Activated T-helper 17 cell treated with anti-CD3 and anti-CD28 coated beads, Interleukin-2, amount 50 U/mL, for 72 hours (primary cell): ENCODE measurements at regions not wholly inside any gene's neighbourhood (a gene's known extent, or its start where the extent isn't known, plus 50 kb on each side); places are given as distances from the start of the nearest gene placed in this dataset.
A peak's percentile ranks its signal among the peaks of the same experiment; 100 is the strongest.

Source experiments
- ATAC-seq: fragments of 150-1000 bp; cut with Tn5 transposase; replicated peaks from 2 replicates; pipeline ENCODE4 v1.10.0; 2021; ENCODE audit warnings: mild to moderate bottlenecking, moderate library complexity
- H3K27ac Mint-ChIP-seq: one replicate; pipeline ENCODE4 v1.8.0; 2022; ENCODE audit warnings: mixed read lengths
- H3K27me3 Mint-ChIP-seq: one replicate; pipeline ENCODE4 v1.8.0; 2022; ENCODE audit warnings: mixed read lengths
- H3K36me3 Mint-ChIP-seq: one replicate; pipeline ENCODE4 v1.8.0; 2022; ENCODE audit warnings: low read depth, mild to moderate bottlenecking, mixed read lengths
- H3K4me1 Mint-ChIP-seq: one replicate; pipeline ENCODE4 v1.8.0; 2022; ENCODE audit warnings: mixed read lengths
- H3K4me3 Mint-ChIP-seq: one replicate; pipeline ENCODE4 v1.8.0; 2022; ENCODE audit warnings: mild to moderate bottlenecking, mixed read lengths
- H3K9me3 Mint-ChIP-seq: one replicate; pipeline ENCODE4 v1.8.0; 2022; ENCODE audit warnings: mixed read lengths

DNA sequence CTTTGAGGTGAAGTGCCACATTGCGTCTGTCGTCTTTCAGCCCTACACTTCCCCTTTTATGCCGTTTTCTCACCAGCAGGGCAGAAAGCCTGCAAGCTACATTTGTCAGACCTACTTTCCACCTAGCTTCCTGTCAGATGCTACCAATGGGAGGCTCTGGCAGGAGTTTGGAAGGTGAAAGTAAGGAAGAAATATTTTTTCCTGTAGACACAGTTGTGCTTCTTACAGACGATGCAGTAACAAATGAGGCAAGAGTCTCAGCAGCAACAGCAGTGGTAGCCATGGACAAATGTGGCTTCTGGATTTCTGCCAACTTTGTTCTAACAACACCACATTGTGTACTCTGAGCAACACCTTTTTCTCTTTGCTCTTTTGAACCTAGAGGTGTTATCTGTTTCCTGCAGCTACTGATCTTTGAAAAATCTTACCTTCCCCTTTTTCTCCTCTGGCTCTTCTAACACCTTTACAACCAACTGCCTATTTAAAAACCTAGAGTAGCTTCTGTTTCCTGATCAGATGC is 70.6 kb upstream of the STT3B start:
- Mint-ChIP-seq H3K27me3 (no peaks in the 10 kb centered on the region), H3K4me1 (peaks cover 12% of the 10 kb centered on the region), H3K4me3 (peak overlapping the region; percentile 52), H3K27ac (peak overlapping the region; percentile 14), H3K9me3 (no peaks in the 10 kb centered on the region), H3K36me3 (no peaks in the 10 kb centered on the region)
- ATAC-seq, result peak; percentile 82

DNA sequence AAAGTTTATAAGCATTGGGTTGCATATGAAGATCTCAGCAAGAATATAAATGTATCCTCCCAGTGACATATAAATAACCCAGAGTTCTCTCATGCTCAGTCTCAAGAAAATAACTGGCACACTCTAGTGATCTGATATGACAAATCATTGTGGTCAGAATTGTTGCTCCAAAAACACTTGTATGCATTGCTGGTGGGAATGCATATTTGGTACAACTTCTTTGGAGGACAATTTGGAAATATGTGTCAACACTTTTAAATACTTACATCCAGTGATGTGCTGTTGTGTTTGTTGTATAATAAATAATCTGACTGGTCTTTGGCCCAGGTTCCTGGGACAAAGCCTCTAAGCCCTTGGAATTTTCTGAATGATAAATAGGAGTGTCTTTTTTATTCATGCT is 66.7 kb upstream of the STT3B start:
- Mint-ChIP-seq H3K4me1 (peaks cover 12% of the 10 kb centered on the region), H3K9me3 (no peaks in the 10 kb centered on the region), H3K36me3 (no peaks in the 10 kb centered on the region), H3K4me3 (no peak overlapping the region), H3K27me3 (no peaks in the 10 kb centered on the region), H3K27ac (no peak overlapping the region)
- ATAC-seq, result peak; percentile 37

DNA sequence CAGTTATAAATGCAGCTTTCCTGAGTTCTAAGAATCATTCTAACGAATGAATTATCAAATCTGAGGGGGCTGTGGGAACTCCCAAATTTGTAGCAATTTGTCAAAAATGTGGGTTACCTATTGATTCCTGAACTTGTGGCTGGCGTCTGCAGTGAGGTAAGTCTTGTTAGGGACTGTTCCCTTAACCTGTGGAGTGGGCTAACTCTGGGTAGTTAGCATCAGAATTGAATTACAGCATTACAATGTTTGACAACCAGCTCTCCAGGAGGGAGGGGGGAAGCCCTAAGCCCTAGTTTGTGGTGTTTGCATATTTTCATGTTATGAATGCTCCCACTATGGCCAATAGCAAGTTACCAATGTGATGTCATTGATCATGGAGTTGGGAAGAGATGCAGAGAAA is 65.9 kb upstream of the STT3B start:
- H3K27ac Mint-ChIP-seq, result no peak overlapping the region
- no peak overlapping the region for H3K4me3 Mint-ChIP-seq
- peaks cover 3% of the 10 kb centered on the region for H3K9me3 Mint-ChIP-seq
- H3K36me3 Mint-ChIP-seq, result no peaks in the 10 kb centered on the region
- ATAC-seq, result no peak
- H3K27me3 Mint-ChIP-seq, result no peaks in the 10 kb centered on the region
- H3K4me1 Mint-ChIP-seq, result peaks cover 14% of the 10 kb centered on the region

DNA sequence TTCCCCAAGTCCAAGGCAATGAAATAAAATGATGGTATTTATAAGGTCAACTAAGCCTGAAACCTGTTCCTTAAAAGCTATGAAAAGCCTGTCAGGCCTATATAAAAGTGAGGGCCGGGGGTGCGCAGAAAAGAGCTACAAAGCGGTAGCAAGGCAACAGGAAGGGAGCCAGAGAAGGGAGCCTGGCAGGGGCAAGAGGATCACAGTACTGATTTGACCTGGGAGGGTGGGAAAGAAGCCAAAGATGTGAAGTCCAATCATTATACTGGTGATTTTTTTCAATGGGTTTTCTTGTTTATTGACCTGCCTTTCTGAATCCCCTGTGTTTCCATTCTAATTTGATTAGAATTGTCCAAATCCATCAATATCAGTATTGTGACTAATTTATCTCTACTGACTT is 64.3 kb upstream of the STT3B start:
- ATAC-seq, result no peak
- no peak overlapping the region for H3K27ac Mint-ChIP-seq
- no peaks in the 10 kb centered on the region for H3K27me3 Mint-ChIP-seq
- no peaks in the 10 kb centered on the region for H3K36me3 Mint-ChIP-seq
- no peak overlapping the region for H3K4me3 Mint-ChIP-seq
- H3K9me3 Mint-ChIP-seq, result peaks cover 3% of the 10 kb centered on the region
- peaks cover 21% of the 10 kb centered on the region for H3K4me1 Mint-ChIP-seq

DNA sequence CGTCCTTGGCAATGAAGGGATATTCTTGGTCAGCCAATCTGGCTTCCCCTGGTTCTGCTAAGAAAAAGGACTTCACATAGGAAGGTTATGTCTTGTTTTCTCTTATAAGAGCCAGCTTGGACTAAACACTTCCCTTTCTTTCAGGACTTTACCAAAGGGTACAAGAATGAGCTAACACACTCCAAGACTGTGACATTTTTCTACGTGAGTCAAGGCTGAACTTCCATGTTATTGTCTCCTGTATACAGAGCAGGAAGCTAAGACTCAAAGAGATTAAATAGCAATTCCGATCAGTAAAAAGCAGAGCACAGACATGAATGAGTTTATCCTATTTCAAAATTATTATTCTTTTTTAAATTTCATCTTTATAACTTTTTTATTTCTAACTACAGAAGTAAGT is 63.3 kb upstream of the STT3B start:
- Mint-ChIP-seq H3K27me3 (no peaks in the 10 kb centered on the region), H3K9me3 (peaks cover 3% of the 10 kb centered on the region), H3K4me1 (peaks cover 21% of the 10 kb centered on the region), H3K27ac (no peak overlapping the region), H3K4me3 (no peak overlapping the region), H3K36me3 (no peaks in the 10 kb centered on the region)
- no peak for ATAC-seq

DNA sequence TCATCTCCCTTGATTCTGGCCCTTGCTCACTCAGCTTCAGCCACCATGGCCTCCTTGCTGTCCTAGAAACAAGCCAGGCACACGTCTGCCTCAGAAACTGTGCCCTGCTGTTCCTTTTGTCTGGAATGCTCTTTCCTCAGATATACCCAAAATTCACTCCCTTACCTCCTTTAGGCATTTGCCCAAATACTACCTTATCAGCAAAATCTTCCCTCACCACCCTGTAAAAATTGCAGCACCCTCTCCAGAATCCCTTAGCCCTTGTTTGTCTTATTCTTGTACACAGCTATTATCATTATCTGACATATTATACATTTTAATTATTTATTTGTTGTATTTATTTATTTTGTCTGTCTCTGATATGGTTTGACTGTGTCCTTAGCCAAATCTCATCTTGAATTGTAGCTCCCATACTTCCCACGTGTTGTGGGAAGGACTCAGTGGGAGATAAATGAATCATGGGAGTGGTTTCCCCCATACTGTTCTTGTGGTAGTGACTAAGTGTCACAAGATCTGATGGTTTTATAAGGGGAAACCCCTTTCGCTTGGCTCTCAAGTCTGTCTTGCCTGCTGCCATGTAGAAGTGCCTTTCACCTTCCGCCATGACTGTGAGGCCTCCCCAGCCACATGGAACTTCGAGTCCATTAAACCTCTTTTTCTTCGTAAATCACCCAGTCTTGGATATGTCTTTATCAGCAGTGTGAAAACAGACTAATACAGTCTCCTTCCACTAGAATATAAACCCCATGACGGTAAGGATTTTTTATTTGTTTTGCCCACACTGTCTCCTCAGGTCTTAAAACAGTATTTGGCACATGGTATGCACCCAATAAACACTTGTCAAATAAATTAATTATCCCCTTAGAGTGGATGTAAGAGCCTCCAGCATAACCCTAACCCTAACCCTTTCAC is 60.0 kb upstream of the STT3B start:
- Mint-ChIP-seq H3K36me3 (no peaks in the 10 kb centered on the region), H3K27me3 (no peaks in the 10 kb centered on the region), H3K4me3 (peak overlapping the region; percentile 9), H3K9me3 (peaks cover 3% of the 10 kb centered on the region), H3K27ac (peak overlapping the region; percentile 55), H3K4me1 (peaks cover 15% of the 10 kb centered on the region)
- ATAC-seq, result peak; percentile 99

DNA sequence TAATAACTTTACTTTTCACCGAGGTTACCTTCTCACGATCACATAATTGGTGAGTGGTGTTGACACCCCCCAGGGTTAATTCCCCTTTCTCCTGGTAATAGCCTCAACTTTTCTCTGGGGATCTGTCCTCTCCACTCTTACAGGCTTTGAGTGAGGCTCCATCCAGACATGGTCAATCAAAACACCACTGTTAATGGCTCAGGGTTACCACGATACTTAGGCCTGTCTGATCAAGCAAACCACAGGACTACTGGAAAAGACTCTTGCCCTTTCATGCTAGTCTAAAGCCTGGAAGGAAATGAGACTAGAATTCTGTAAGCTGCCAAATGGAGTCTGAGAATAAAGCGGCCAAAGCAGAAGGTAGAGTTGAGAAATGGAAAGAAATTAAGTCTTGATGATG is 56.5 kb upstream of the STT3B start:
- Mint-ChIP-seq H3K9me3 (peaks cover 7% of the 10 kb centered on the region), H3K4me1 (peaks cover 15% of the 10 kb centered on the region), H3K36me3 (no peaks in the 10 kb centered on the region), H3K27ac (no peak overlapping the region), H3K27me3 (no peaks in the 10 kb centered on the region), H3K4me3 (no peak overlapping the region)
- ATAC-seq, result no peak

DNA sequence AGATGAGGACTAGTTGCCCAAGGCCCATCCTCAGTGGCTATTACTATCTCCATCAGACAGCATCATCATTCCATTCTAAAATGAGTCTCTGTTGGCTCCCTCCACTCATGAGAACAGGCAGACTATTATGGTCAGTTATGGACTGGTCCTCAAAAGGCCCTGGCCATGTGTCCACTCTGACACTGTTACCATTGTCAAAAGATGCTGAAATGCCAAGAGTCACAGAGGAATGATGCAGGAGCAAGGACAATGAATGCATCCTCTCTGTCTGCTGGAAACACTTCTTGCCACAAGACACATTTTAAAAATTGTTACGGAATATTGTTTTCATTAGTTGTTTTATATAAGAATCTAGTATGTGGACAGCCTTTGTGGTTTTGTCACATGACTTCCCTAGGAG is 53.3 kb upstream of the STT3B start:
- H3K4me3 Mint-ChIP-seq, result no peak overlapping the region
- H3K36me3 Mint-ChIP-seq, result no peaks in the 10 kb centered on the region
- no peaks in the 10 kb centered on the region for H3K27me3 Mint-ChIP-seq

DNA sequence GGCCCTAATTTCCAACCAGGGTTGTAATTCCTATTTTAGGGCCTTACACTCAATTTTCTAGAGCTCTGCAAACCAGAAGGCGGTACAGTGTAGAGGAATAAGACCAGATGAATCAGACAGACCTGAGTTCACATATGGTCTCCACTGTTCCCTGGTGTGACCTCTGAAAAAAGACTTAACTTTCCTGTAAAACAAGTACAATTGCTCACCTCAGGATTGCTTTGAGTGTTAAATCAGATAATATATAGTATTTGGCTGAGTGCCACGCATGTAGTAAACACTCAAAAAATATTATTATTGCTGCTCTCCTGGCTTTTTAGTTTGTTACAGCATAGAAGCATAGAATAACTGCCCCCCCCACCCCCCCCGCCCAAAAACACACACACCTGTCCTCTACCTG is 51.0 kb upstream of the STT3B start:
- Mint-ChIP-seq H3K4me3 (no peak overlapping the region), H3K27ac (no peak overlapping the region), H3K36me3 (no peaks in the 10 kb centered on the region)

More for the DNA sequence above, 53.3 kb upstream of the STT3B start:
- Mint-ChIP-seq H3K9me3 (peaks cover 5% of the 10 kb centered on the region), H3K27ac (no peak overlapping the region), H3K4me1 (no peaks in the 10 kb centered on the region)
- ATAC-seq, result no peak

DNA sequence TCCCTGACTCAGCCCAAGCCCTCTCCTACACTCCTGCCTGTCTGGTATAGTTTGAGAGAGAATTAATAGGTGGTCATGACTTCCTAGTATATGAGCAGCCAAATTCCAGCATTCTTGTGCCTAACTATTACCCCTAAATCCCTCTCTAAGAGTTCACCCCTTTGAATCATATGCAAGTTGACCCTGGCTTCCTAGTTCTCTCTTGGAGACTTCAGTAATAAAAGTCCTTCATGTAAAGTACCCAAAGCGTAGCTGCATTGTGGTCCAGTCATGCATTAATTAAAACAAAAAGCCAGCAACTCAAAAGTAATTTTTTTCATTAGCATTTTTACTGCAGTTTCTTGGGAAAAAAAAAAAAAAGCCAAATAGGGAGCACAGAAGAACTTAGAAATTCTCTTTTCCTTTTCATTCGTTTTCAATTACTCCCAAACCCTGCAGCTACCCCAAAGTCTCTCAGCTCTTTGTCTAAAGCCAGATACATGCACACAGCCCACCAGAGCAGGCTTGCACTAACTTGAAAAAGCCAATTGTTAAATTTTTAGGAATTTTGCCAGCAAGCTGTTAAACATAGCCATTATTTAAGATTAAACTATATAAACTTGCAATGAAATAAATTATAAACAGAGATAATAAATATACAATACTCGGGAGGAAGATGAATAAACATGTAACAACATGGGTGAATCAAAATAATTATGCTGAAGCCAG is 50.1 kb upstream of the STT3B start:
- no peak overlapping the region for H3K4me3 Mint-ChIP-seq
- ATAC-seq, result no peak
- no peak overlapping the region for H3K27ac Mint-ChIP-seq
- no peaks in the 10 kb centered on the region for H3K36me3 Mint-ChIP-seq
- no peaks in the 10 kb centered on the region for H3K4me1 Mint-ChIP-seq
- no peaks in the 10 kb centered on the region for H3K27me3 Mint-ChIP-seq
- peaks cover 5% of the 10 kb centered on the region for H3K9me3 Mint-ChIP-seq

More for the DNA sequence above, 51.0 kb upstream of the STT3B start:
- H3K4me1 Mint-ChIP-seq, result no peaks in the 10 kb centered on the region
- no peak for ATAC-seq
- no peaks in the 10 kb centered on the region for H3K27me3 Mint-ChIP-seq
- peaks cover 5% of the 10 kb centered on the region for H3K9me3 Mint-ChIP-seq
